ENCODE measurements at regions not wholly inside any gene's neighbourhood (a gene's known extent, or its start where the extent isn't known, plus 50 kb on each side); places are given as distances from the start of the nearest gene placed in this dataset.
A peak's percentile ranks its signal among the peaks of the same experiment; 100 is the strongest.

- Histone ChIP-seq H3K27ac (no peak overlapping the region), H3K27me3 (no peaks in the 10 kb centered on the region), H3K36me3 (no peaks in the 10 kb centered on the region), H3K4me3 (no peak overlapping the region), H3K4me1 (peaks cover 0 to 9% (median 8%) of the 10 kb centered on the region in 4 donors), H3K9me3 (no peaks in the 10 kb centered on the region)
- TF ChIP-seq, protein P1, sequence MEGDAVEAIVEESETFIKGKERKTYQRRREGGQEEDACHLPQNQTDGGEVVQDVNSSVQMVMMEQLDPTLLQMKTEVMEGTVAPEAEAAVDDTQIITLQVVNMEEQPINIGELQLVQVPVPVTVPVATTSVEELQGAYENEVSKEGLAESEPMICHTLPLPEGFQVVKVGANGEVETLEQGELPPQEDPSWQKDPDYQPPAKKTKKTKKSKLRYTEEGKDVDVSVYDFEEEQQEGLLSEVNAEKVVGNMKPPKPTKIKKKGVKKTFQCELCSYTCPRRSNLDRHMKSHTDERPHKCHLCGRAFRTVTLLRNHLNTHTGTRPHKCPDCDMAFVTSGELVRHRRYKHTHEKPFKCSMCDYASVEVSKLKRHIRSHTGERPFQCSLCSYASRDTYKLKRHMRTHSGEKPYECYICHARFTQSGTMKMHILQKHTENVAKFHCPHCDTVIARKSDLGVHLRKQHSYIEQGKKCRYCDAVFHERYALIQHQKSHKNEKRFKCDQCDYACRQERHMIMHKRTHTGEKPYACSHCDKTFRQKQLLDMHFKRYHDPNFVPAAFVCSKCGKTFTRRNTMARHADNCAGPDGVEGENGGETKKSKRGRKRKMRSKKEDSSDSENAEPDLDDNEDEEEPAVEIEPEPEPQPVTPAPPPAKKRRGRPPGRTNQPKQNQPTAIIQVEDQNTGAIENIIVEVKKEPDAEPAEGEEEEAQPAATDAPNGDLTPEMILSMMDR (IDR thresholded peaks at IDR 0.05): no peak
- TF ChIP-seq POLR2A (IDR thresholded peaks at IDR 0.05): no peak
- TF ChIP-seq POLR2AphosphoS5 (IDR thresholded peaks at IDR 0.05): no peak
- no peak for TF ChIP-seq EP300 (IDR thresholded peaks at IDR 0.05; ENCODE audit: low read depth)
- no peak for DNase-seq
- 50 to 65% methylated on average over 2 to 3 of the region's 3 CpGs for WGBS, 2 donors (ENCODE audit: low coverage in 1 of 2)
- in situ Hi-C loops (cut with MboI; ENCODE audit: low pct_ligation_motif_present in 1 of 4, low pct_unique_long_range_greater_than_20kb in 1 of 4, low sequenced_read_pairs in 3 of 4) (no loop called here), intact Hi-C loops (cut with DNase I; ENCODE audit: low total_unique reads) (no loop called here)
These were observed 69.4 kb upstream of the TLE3 start for GRCh38 chr15:70167155-70167554.

DNA sequence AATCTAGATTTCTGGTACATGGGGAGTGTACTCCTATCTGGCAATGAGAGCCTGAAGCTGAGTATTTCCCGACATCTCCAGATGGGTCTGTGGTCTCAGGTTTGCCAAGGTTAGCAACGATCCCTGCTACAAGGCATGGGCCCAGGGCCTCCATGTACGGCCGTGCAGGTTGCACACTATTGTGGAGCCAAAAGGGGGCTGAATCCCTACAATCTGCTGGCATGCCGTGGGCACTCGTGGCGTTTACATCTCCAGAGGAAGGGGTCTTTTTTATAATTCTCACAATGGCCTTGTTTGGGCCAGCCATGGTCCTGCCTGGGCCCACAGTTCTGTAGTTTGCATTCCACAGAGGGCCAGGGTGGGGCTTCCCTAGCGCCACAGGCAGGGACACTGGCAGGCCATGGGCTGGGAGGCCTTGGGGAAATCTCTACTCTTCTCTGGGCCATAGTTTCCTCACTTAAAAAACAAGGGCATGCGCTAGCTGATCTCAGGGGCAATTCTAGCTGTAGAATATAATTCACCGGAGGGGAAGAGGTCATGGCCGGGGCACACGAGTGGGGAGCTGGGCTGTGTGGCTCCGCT is 68.9 kb upstream of the TLE3 start:
- DNase-seq: no peak
- intact Hi-C loops (cut with DNase I; ENCODE audit: low total_unique reads) (no loop called here), in situ Hi-C loops (cut with MboI; ENCODE audit: low pct_ligation_motif_present in 1 of 4, low pct_unique_long_range_greater_than_20kb in 1 of 4, low sequenced_read_pairs in 3 of 4) (no loop called here)
- WGBS, 2 donors (ENCODE audit: low coverage in 1 of 2): 89 to 95% methylated on average over 7 to 13 of the region's 13 CpGs
- Histone ChIP-seq H3K27ac (peak overlapping the region in 1 of 4 donors; percentile 45), H3K4me1 (peaks cover 0 to 9% (median 8%) of the 10 kb centered on the region in 4 donors), H3K27me3 (no peaks in the 10 kb centered on the region), H3K36me3 (no peaks in the 10 kb centered on the region), H3K4me3 (no peak overlapping the region), H3K9me3 (no peaks in the 10 kb centered on the region)
- no peak for TF ChIP-seq POLR2A (IDR thresholded peaks at IDR 0.05)
- no peak for TF ChIP-seq EP300 (IDR thresholded peaks at IDR 0.05; ENCODE audit: low read depth)
- TF ChIP-seq, protein P1 (IDR thresholded peaks at IDR 0.05): no peak
- no peak for TF ChIP-seq POLR2AphosphoS5 (IDR thresholded peaks at IDR 0.05)

DNA sequence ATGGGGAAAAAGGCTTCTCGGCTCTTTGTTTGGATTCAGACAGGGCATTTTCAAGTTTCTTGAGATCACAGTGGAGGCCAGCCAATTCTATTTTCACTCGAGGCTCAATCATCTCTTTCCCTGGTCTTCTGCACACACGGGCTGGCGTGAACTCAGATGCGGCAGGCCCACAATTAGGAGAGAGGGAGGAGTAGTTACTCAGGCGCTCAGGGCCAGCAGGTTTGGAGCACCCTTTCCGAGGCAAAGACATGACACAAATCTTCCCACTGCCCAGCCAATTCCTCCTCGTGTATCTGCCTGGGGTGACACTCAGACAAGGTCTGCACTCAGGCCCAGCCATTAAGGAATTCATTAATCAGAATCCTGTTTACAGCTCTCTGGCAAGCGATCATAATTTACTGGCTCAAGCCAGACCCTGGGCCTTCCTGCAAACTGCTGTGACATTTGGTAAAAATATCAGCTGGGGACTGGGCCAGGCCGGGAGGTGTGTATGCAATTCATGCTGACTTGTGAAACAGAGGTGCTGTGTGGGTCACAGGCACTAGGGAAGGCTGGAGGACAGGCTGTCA is 68.1 kb upstream of the TLE3 start:
- Histone ChIP-seq H3K36me3 (no peaks in the 10 kb centered on the region), H3K27ac (peak overlapping the region in 3 of 4 donors; percentile 45 to 77 (median 55)), H3K4me1 (peaks cover 0 to 10% (median 8%) of the 10 kb centered on the region in 4 donors), H3K4me3 (no peak overlapping the region), H3K27me3 (no peaks in the 10 kb centered on the region), H3K9me3 (no peaks in the 10 kb centered on the region)
- in situ Hi-C loops (cut with MboI; ENCODE audit: low pct_ligation_motif_present in 1 of 4, low pct_unique_long_range_greater_than_20kb in 1 of 4, low sequenced_read_pairs in 3 of 4): no loop called here
- no peak for DNase-seq
- TF ChIP-seq POLR2AphosphoS5 (IDR thresholded peaks at IDR 0.05) (peak; percentile 9 to 30 (median 11)), EP300 (IDR thresholded peaks at IDR 0.05; ENCODE audit: low read depth) (no peak), POLR2A (IDR thresholded peaks at IDR 0.05) (no peak)
- TF ChIP-seq, protein P1 (IDR thresholded peaks at IDR 0.05): no peak
- 62% methylated on average over 10 of the region's 10 CpGs; no CpG with 5 or more reads in 1 of the 2 donors for WGBS, 2 donors (ENCODE audit: low coverage in 1 of 2)
- intact Hi-C loops (cut with DNase I; ENCODE audit: low total_unique reads): no loop called here

GRCh38 chr15:70164910-70165715 is 67.4 kb upstream of the TLE3 start:
- no peak for DNase-seq
- H3K36me3 ChIP-seq: no peaks in the 10 kb centered on the region
- H3K27ac ChIP-seq: peak overlapping the region in 3 of 4 donors; percentile 45 to 77 (median 55)
- H3K4me3 ChIP-seq: no peak overlapping the region
- peaks cover 6 to 17% (median 8%) of the 10 kb centered on the region in 4 donors for H3K4me1 ChIP-seq
- intact Hi-C loops (cut with DNase I; ENCODE audit: low total_unique reads) (no loop called here), in situ Hi-C loops (cut with MboI; ENCODE audit: low pct_ligation_motif_present in 1 of 4, low pct_unique_long_range_greater_than_20kb in 1 of 4, low sequenced_read_pairs in 3 of 4) (no loop called here)
- TF ChIP-seq, protein P1 (IDR thresholded peaks at IDR 0.05): no peak
- TF ChIP-seq POLR2AphosphoS5 (IDR thresholded peaks at IDR 0.05) (no peak), EP300 (IDR thresholded peaks at IDR 0.05; ENCODE audit: low read depth) (no peak), POLR2A (IDR thresholded peaks at IDR 0.05) (no peak)
- WGBS, 2 donors (ENCODE audit: low coverage in 1 of 2): 77 to 80% methylated on average over 1 to 15 of the region's 15 CpGs
- no peaks in the 10 kb centered on the region for H3K9me3 ChIP-seq
- H3K27me3 ChIP-seq: no peaks in the 10 kb centered on the region

All from transverse colon (tissue), 4 donors.